ENCODE measurements at regions not wholly inside any gene's neighbourhood (a gene's known extent, or its start where the extent isn't known, plus 50 kb on each side); places are given as distances from the start of the nearest gene placed in this dataset.
"Not testable (repeated sequence)": the region's sequence is repeated elsewhere in the genome, so short reads cannot be mapped to it uniquely, and the experiment has no call there.

- CTCF ChIA-PET: no interaction called here
- BruUV-seq (replicated peaks): no TSS peak
- intact Hi-C loops (cut with micrococcal nuclease; ENCODE audit: unreplicated experiment): no loop called here
- no peaks in the 10 kb centered on the region for H3K9me3 ChIP-seq (ENCODE audit: low read depth, low read length, poor library complexity, severe bottlenecking)
- no peaks in the 10 kb centered on the region for H3K36me3 ChIP-seq (ENCODE audit: insufficient read depth, low read length, poor library complexity, severe bottlenecking)
- POLR2A ChIA-PET (ENCODE audit: low non-redundant PET): no interaction called here
- TF ChIP-seq EZH2 (IDR thresholded peaks at IDR 0.05; ENCODE audit: borderline replicate concordance, low read depth, low read length, poor library complexity, severe bottlenecking) (no peak), CTCF (conservative IDR thresholded peaks at IDR 0.05; ENCODE audit: low read depth, low read length) (no peak)
- H3K27ac ChIP-seq (ENCODE audit: low read depth, low read length, poor library complexity, severe bottlenecking): no peak overlapping the region
- H3K4me1 ChIP-seq (ENCODE audit: insufficient read depth, low read length, poor library complexity, severe bottlenecking): peaks cover 4% of the 10 kb centered on the region
- H3K4me3 ChIP-seq (ENCODE audit: low read depth, low read length, poor library complexity, severe bottlenecking): no peak overlapping the region
- H3K27me3 ChIP-seq (replicated peaks; ENCODE audit: insufficient read depth, low read depth, low read length, poor library complexity): no peaks in the 10 kb centered on the region
- DNase-seq (ENCODE audit: low spot score): no peak
These were observed 190.2 kb upstream of the NR3C1 start for GRCh38 chr5:143593723-143594122.

DNA sequence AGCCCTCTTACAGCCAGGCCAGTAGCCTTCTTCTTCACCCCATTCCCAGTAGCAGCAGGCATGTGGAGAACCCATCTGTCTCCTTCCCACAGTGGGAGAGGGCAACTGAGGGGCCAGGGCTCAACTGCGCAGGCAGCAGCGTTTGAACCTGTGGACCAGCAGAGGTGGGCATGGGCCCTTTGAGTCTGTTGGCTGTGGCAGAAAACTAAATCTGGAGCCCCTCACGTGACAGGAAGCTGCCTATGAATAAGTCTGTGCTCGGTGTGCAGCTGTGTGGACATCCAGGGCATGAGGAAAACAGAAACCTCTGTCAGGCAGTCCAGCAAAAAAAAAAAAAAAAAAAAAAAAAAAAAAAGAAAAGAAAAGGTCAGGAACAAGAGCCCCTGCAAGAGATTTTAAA lies 189.2 kb upstream of the NR3C1 start:
- no peaks in the 10 kb centered on the region for H3K9me3 ChIP-seq (ENCODE audit: low read depth, low read length, poor library complexity, severe bottlenecking)
- intact Hi-C loops (cut with micrococcal nuclease; ENCODE audit: unreplicated experiment): no loop called here
- peaks cover 4% of the 10 kb centered on the region for H3K4me1 ChIP-seq (ENCODE audit: insufficient read depth, low read length, poor library complexity, severe bottlenecking)
- H3K4me3 ChIP-seq (ENCODE audit: low read depth, low read length, poor library complexity, severe bottlenecking): no peak overlapping the region
- H3K27me3 ChIP-seq (replicated peaks; ENCODE audit: insufficient read depth, low read depth, low read length, poor library complexity): no peaks in the 10 kb centered on the region
- H3K36me3 ChIP-seq (ENCODE audit: insufficient read depth, low read length, poor library complexity, severe bottlenecking): no peaks in the 10 kb centered on the region
- ChIA-PET CTCF (no interaction called here), POLR2A (ENCODE audit: low non-redundant PET) (no interaction called here)
- no TSS peak for BruUV-seq (replicated peaks)
- DNase-seq (ENCODE audit: low spot score): peak; percentile 17
- TF ChIP-seq EZH2 (IDR thresholded peaks at IDR 0.05; ENCODE audit: borderline replicate concordance, low read depth, low read length, poor library complexity, severe bottlenecking) (no peak), CTCF (conservative IDR thresholded peaks at IDR 0.05; ENCODE audit: low read depth, low read length) (no peak)
- no peak overlapping the region for H3K27ac ChIP-seq (ENCODE audit: low read depth, low read length, poor library complexity, severe bottlenecking)

GRCh38 chr5:143588933-143589662 lies 185.6 kb upstream of the NR3C1 start:
- H3K27ac ChIP-seq (ENCODE audit: low read depth, low read length, poor library complexity, severe bottlenecking): no peak overlapping the region
- no peak for TF ChIP-seq CTCF (conservative IDR thresholded peaks at IDR 0.05; ENCODE audit: low read depth, low read length)
- no peak for TF ChIP-seq EZH2 (IDR thresholded peaks at IDR 0.05; ENCODE audit: borderline replicate concordance, low read depth, low read length, poor library complexity, severe bottlenecking)
- no TSS peak for BruUV-seq (replicated peaks)
- H3K9me3 ChIP-seq (ENCODE audit: low read depth, low read length, poor library complexity, severe bottlenecking): no peaks in the 10 kb centered on the region
- H3K4me3 ChIP-seq (ENCODE audit: low read depth, low read length, poor library complexity, severe bottlenecking): no peak overlapping the region
- no peaks in the 10 kb centered on the region for H3K27me3 ChIP-seq (replicated peaks; ENCODE audit: insufficient read depth, low read depth, low read length, poor library complexity)
- intact Hi-C loops (cut with micrococcal nuclease; ENCODE audit: unreplicated experiment): no loop called here
- peaks cover 8% of the 10 kb centered on the region for H3K4me1 ChIP-seq (ENCODE audit: insufficient read depth, low read length, poor library complexity, severe bottlenecking)
- ChIA-PET CTCF (interaction anchor here (0.6 kb wide), 1 partner anchor 12 kb away, joined by 3 read pairs; no protein-coding TSS in a partner anchor), POLR2A (ENCODE audit: low non-redundant PET) (no interaction called here)
- DNase-seq (ENCODE audit: low spot score): no peak
- H3K36me3 ChIP-seq (ENCODE audit: insufficient read depth, low read length, poor library complexity, severe bottlenecking): no peaks in the 10 kb centered on the region

- H3K4me3 ChIP-seq (ENCODE audit: low read depth, low read length, poor library complexity, severe bottlenecking); CTCF ChIA-PET; POLR2A ChIA-PET (ENCODE audit: low non-redundant PET); BruUV-seq (replicated peaks); H3K27me3 ChIP-seq (replicated peaks; ENCODE audit: insufficient read depth, low read depth, low read length, poor library complexity); H3K4me1 ChIP-seq (ENCODE audit: insufficient read depth, low read length, poor library complexity, severe bottlenecking); intact Hi-C loops (cut with micrococcal nuclease; ENCODE audit: unreplicated experiment); H3K36me3 ChIP-seq (ENCODE audit: insufficient read depth, low read length, poor library complexity, severe bottlenecking); DNase-seq (ENCODE audit: low spot score); H3K9me3 ChIP-seq (ENCODE audit: low read depth, low read length, poor library complexity, severe bottlenecking); H3K27ac ChIP-seq (ENCODE audit: low read depth, low read length, poor library complexity, severe bottlenecking): not testable (repeated sequence)
These were observed 184.6 kb upstream of the NR3C1 start for GRCh38 chr5:143588121-143588520.
